ENCODE measurements at regions not wholly inside any gene's neighbourhood (a gene's known extent, or its start where the extent isn't known, plus 50 kb on each side); places are given as distances from the start of the nearest gene placed in this dataset.

- no peak overlapping the region for H2AFZ ChIP-seq (ENCODE audit: low read length)
- no peaks in the 10 kb centered on the region for H3K79me1 ChIP-seq (ENCODE audit: low read depth, low read length)
- H2BK5ac ChIP-seq (ENCODE audit: low read depth, low read length) = no peak overlapping the region
- no peak overlapping the region for H2AK5ac ChIP-seq (ENCODE audit: low read depth, low read length)
- no peak overlapping the region for H3K18ac ChIP-seq (ENCODE audit: extremely low read depth, low read length)
- no peaks in the 10 kb centered on the region for H3K23me2 ChIP-seq (ENCODE audit: low read depth, low read length)
- no peaks in the 10 kb centered on the region for H3K27me3 ChIP-seq (replicated peaks in 1 of 4; ENCODE audit: control insufficient read depth in 3 of 4, extremely low read depth in 1 of 4, insufficient read depth in 3 of 4, low read length in 3 of 4)
- H2BK12ac ChIP-seq (ENCODE audit: low read depth, low read length) = no peak overlapping the region
- ChIA-PET POLR2A (ENCODE audit: partially characterized antibody) (interaction anchor here (0.7 kb wide), 1 partner anchor 12 kb away, joined by 4 read pairs; no protein-coding TSS in a partner anchor), CTCF (ENCODE audit: partially characterized antibody) (no interaction called here)
- H4K91ac ChIP-seq (replicated peaks; ENCODE audit: insufficient read length, low read length) = no peak overlapping the region
- H2BK120ac ChIP-seq (replicated peaks; ENCODE audit: low read depth, low read length) = no peak overlapping the region
- DNase-seq (ENCODE audit: low read depth in 1 of 2, low spot score in 2 of 2) = no peak
- no peak overlapping the region for H3K23ac ChIP-seq (ENCODE audit: insufficient read length)
- H3K56ac ChIP-seq (replicated peaks; ENCODE audit: insufficient read length, low read depth, low read length) = no peak overlapping the region
- H3K27ac ChIP-seq (ENCODE audit: low read depth, low read length) = no peak overlapping the region
- no peak overlapping the region for H2BK15ac ChIP-seq (ENCODE audit: low read length)
- no peaks in the 10 kb centered on the region for H3K36me3 ChIP-seq (ENCODE audit: control insufficient read depth in 2 of 4, insufficient read depth in 4 of 4, low read length in 3 of 4)
- H4K5ac ChIP-seq (ENCODE audit: insufficient read length, low read depth, low read length) = no peak overlapping the region
- no peak overlapping the region for H4K8ac ChIP-seq (ENCODE audit: extremely low read depth, insufficient read depth, low read length)
- WGBS, 2 experiments (ENCODE audit: extremely low coverage in 1 of 2, insufficient coverage in 1 of 2, insufficient read length in 1 of 2, insufficient replicate concordance in 2 of 2, low coverage in 1 of 2, low lambda C conversion rate in 2 of 2, missing lambda C conversion rate in 1 of 2) = 80% methylated on average over 7 of the region's 7 CpGs; no CpG with 5 or more reads in 1 of the 2 experiments
- H3K4me1 ChIP-seq (replicated peaks in 1 of 4; ENCODE audit: control insufficient read depth in 3 of 4, insufficient read depth in 4 of 4, low read length in 3 of 4) = no peaks in the 10 kb centered on the region
- no peak overlapping the region for H2BK20ac ChIP-seq (ENCODE audit: low read length)
- no peak for FAIRE-seq
- no peak overlapping the region for H3K4me2 ChIP-seq (ENCODE audit: insufficient read depth in 1 of 2, low read depth in 2 of 2, low read length in 2 of 2)
- no peak overlapping the region for H3K14ac ChIP-seq (ENCODE audit: insufficient read length)
- no peaks in the 10 kb centered on the region for H3K79me2 ChIP-seq (ENCODE audit: control insufficient read depth in 1 of 2, insufficient read depth in 2 of 2, low read length in 2 of 2)
- H3K4ac ChIP-seq (replicated peaks; ENCODE audit: insufficient read length, low read depth, low read length) = no peak overlapping the region
- no peak overlapping the region for H3K9ac ChIP-seq (replicated peaks in 1 of 4; ENCODE audit: extremely low read depth in 1 of 4, low read depth in 3 of 4, low read length in 3 of 4)
- TF ChIP-seq CBX5 (IDR thresholded peaks at IDR 0.05; ENCODE audit: low read depth, low read length) = no peak
- TF ChIP-seq CBX8 (IDR thresholded peaks at IDR 0.05; ENCODE audit: borderline replicate concordance, low read depth, low read length) = no peak
- no peak for TF ChIP-seq POLR2A (IDR thresholded peaks at IDR 0.05; ENCODE audit: control extremely low read depth in 1 of 2, low read depth in 2 of 2, low read length in 2 of 2)
- TF ChIP-seq JUN (IDR thresholded peaks at IDR 0.05; ENCODE audit: low read depth, low read length) = no peak
- TF ChIP-seq USF2 (IDR thresholded peaks at IDR 0.05; ENCODE audit: low read length) = no peak
- TF ChIP-seq CHD1 (IDR thresholded peaks at IDR 0.05; ENCODE audit: low read depth, low read length) = no peak
- no peaks in the 10 kb centered on the region for H3K9me3 ChIP-seq (ENCODE audit: insufficient read depth in 2 of 2, low read depth in 1 of 2, low read length in 1 of 2)
- H3K4me3 ChIP-seq (ENCODE audit: extremely low read depth in 1 of 4, insufficient read depth in 2 of 4, low read depth in 3 of 4, low read length in 4 of 4) = no peak overlapping the region
- no peaks in the 10 kb centered on the region for H4K20me1 ChIP-seq (replicated peaks in 1 of 2; ENCODE audit: control insufficient read depth in 1 of 2, insufficient read depth in 2 of 2, low read length in 2 of 2)
Measured at GRCh38 chr11:19501631-19502030, 211.0 kb upstream of the NAV2 start.
